ENCODE measurements at regions not wholly inside any gene's neighbourhood (a gene's known extent, or its start where the extent isn't known, plus 50 kb on each side); places are given as distances from the start of the nearest gene placed in this dataset.

GRCh38 chr9:36768677-36769076, 196.0 kb downstream of the MELK start:
- H3K27ac ChIP-seq = no peak overlapping the region
- TF ChIP-seq CTCF (conservative IDR thresholded peaks at IDR 0.05; ENCODE audit: low read depth) = no peak
- no peak for DNase-seq (ENCODE audit: low spot score)
- POLR2A ChIA-PET (ENCODE audit: low non-redundant PET) = no interaction called here
- CTCF ChIA-PET = no interaction called here

- no peak overlapping the region for H3K27ac ChIP-seq
- TF ChIP-seq CTCF (conservative IDR thresholded peaks at IDR 0.05; ENCODE audit: low read depth) = no peak
- DNase-seq (ENCODE audit: low spot score) = no peak
- POLR2A ChIA-PET (ENCODE audit: low non-redundant PET) = no interaction called here
- CTCF ChIA-PET = no interaction called here
Measured at GRCh38 chr9:36770025-36770424, 197.3 kb downstream of the MELK start.

GRCh38 chr9:36772449-36773403, 200.0 kb downstream of the MELK start:
- CTCF ChIA-PET = interaction anchor here (0.6 kb wide), 1 partner anchor 579 kb away, joined by 4 read pairs; no protein-coding TSS in a partner anchor
- DNase-seq (ENCODE audit: low spot score) = no peak
- TF ChIP-seq CTCF (conservative IDR thresholded peaks at IDR 0.05; ENCODE audit: low read depth) = no peak
- POLR2A ChIA-PET (ENCODE audit: low non-redundant PET) = no interaction called here
- no peak overlapping the region for H3K27ac ChIP-seq

GRCh38 chr9:36778682-36779081, 206.0 kb downstream of the MELK start:
- H3K27ac ChIP-seq = no peak overlapping the region
- DNase-seq (ENCODE audit: low spot score) = no peak
- POLR2A ChIA-PET (ENCODE audit: low non-redundant PET) = no interaction called here
- CTCF ChIA-PET = no interaction called here
- TF ChIP-seq CTCF (conservative IDR thresholded peaks at IDR 0.05; ENCODE audit: low read depth) = no peak

- CTCF ChIA-PET = no interaction called here
- no peak for DNase-seq (ENCODE audit: low spot score)
- POLR2A ChIA-PET (ENCODE audit: low non-redundant PET) = no interaction called here
- no peak for TF ChIP-seq CTCF (conservative IDR thresholded peaks at IDR 0.05; ENCODE audit: low read depth)
- H3K27ac ChIP-seq = no peak overlapping the region
Measured at GRCh38 chr9:36779582-36779981, 206.9 kb downstream of the MELK start.

- ChIA-PET POLR2A (ENCODE audit: low non-redundant PET) (no interaction called here), CTCF (no interaction called here)
- TF ChIP-seq CTCF (conservative IDR thresholded peaks at IDR 0.05; ENCODE audit: low read depth) = no peak
- no peak for DNase-seq (ENCODE audit: low spot score)
- H3K27ac ChIP-seq = no peak overlapping the region
Measured at GRCh38 chr9:36780186-36780585, 207.5 kb downstream of the MELK start.
